H1 (cell line): ENCODE measurements at regions not wholly inside any gene's neighbourhood (a gene's known extent, or its start where the extent isn't known, plus 50 kb on each side); places are given as distances from the start of the nearest gene placed in this dataset.

Source experiments
- CTCF ChIA-PET: fragments of 300-600 bp; sonication (Branson Sonifier 250); formaldehyde crosslinking; loops from one replicate; lab custom pipeline; 2021; ENCODE audit not compliant: partially characterized antibody; lab: Charles Lee
- POLR2A ChIA-PET: fragments of 300-600 bp; sonication (Branson Sonifier 250); formaldehyde crosslinking; loops from one replicate; lab custom pipeline; 2021; ENCODE audit warnings: inconsistent platforms; ENCODE audit not compliant: partially characterized antibody; lab: Charles Lee
- DNase-seq, 2 experiments: peaks; one replicate each; pipeline versions ENCODE4 v3.0.0 to v3.0.0-alpha.2; 2010 to 2022; ENCODE audit warnings: low spot score in 2 of 2, low read depth in 1 of 2, mixed read lengths in 1 of 2
- FAIRE-seq: peaks from 2 replicates; lab custom pipeline; 2011; peaks lifted over from hg19 to GRCh38; lab: Jason Lieb, UNC
- H2AFZ ChIP-seq: 2 replicates; pipeline ENCODE4 v1.8.1; 2012; ENCODE audit warnings: low read length, inconsistent platforms
- H2AK5ac ChIP-seq: 2 replicates; pipeline ENCODE4 v1.6.1; 2013; ENCODE audit warnings: low read depth, low read length
- H2BK120ac ChIP-seq: replicated peaks from 2 replicates; pipeline ENCODE3; 2013; ENCODE audit warnings: low read depth, low read length, inconsistent platforms
- H2BK12ac ChIP-seq: 2 replicates; pipeline ENCODE4 v1.6.1; 2013; ENCODE audit warnings: low read depth, low read length
- H2BK15ac ChIP-seq: 2 replicates; pipeline ENCODE4 v1.6.1; 2013; ENCODE audit warnings: low read length
- H2BK20ac ChIP-seq: 2 replicates; pipeline ENCODE4 v1.6.1; 2013; ENCODE audit warnings: low read length
- H2BK5ac ChIP-seq: 2 replicates; pipeline ENCODE4 v1.6.1; 2013; ENCODE audit warnings: low read depth, low read length
- H3K14ac ChIP-seq: 2 replicates; pipeline ENCODE4 v1.6.1; 2013; ENCODE audit warnings: inconsistent platforms; ENCODE audit not compliant: insufficient read length
- H3K18ac ChIP-seq: 2 replicates; pipeline ENCODE4 v1.6.1; 2013; ENCODE audit warnings: low read length; ENCODE audit errors: extremely low read depth
- H3K23ac ChIP-seq: 2 replicates; pipeline ENCODE4 v1.6.1; 2013; ENCODE audit warnings: inconsistent platforms; ENCODE audit not compliant: insufficient read length
- H3K23me2 ChIP-seq: 2 replicates; pipeline ENCODE4 v1.6.1; 2013; ENCODE audit warnings: low read depth, low read length
- H3K27ac ChIP-seq: 2 replicates; pipeline ENCODE4 v1.6.1; 2011; ENCODE audit warnings: low read depth, low read length, inconsistent platforms
- H3K27me3 ChIP-seq, 4 experiments: replicated peaks in 1 of 4; 1 replicate in 1 of 4; 2 replicates in 3 of 4; pipeline versions ENCODE4 v1.6.1 to v1.8.1; 2011 to 2013; ENCODE audit warnings: low read length in 3 of 4, mild to moderate bottlenecking in 3 of 4, inconsistent platforms in 2 of 4, mixed read lengths in 2 of 4, moderate library complexity in 1 of 4; ENCODE audit not compliant: control insufficient read depth in 3 of 4, insufficient read depth in 3 of 4; ENCODE audit errors: extremely low read depth in 1 of 4
- H3K36me3 ChIP-seq, 4 experiments: 2 replicates each; pipeline versions ENCODE4 v1.6.1 to v1.8.1; 2011 to 2013; ENCODE audit warnings: mild to moderate bottlenecking in 4 of 4, low read length in 3 of 4, moderate library complexity in 2 of 4, control low read depth in 1 of 4, inconsistent platforms in 1 of 4; ENCODE audit not compliant: insufficient read depth in 4 of 4, control insufficient read depth in 2 of 4
- H3K4ac ChIP-seq: replicated peaks from 2 replicates; pipeline ENCODE3; 2013; ENCODE audit warnings: low read length, low read depth, mixed read lengths, inconsistent platforms; ENCODE audit not compliant: insufficient read length
- H3K4me1 ChIP-seq, 4 experiments: replicated peaks in 1 of 4; 1 replicate in 1 of 4; 2 replicates in 3 of 4; pipeline versions ENCODE4 v1.6.1 to v1.8.1; 2011 to 2013; ENCODE audit warnings: low read length in 3 of 4, inconsistent platforms in 2 of 4, mixed read lengths in 1 of 4; ENCODE audit not compliant: insufficient read depth in 4 of 4, control insufficient read depth in 3 of 4
- H3K4me2 ChIP-seq, 2 experiments: 2 replicates each; pipeline versions ENCODE4 v1.6.1 to v1.8.1; 2011 to 2013; ENCODE audit warnings: low read depth in 2 of 2, low read length in 2 of 2, control low read depth in 1 of 2, inconsistent platforms in 1 of 2, mild to moderate bottlenecking in 1 of 2; ENCODE audit not compliant: insufficient read depth in 1 of 2
- H3K4me3 ChIP-seq, 4 experiments: fragments of 200-600, 300-600 bp in 1 of 4; sonication (generic), shearing (Covaris generic), sonication (Bioruptor Twin) in 1 of 4; 2 replicates each; pipeline versions ENCODE4 v1.5.1 to v1.8.1; 2011 to 2016; ENCODE audit warnings: low read length in 4 of 4, low read depth in 3 of 4, control low read depth in 2 of 4, inconsistent platforms in 2 of 4, mild to moderate bottlenecking in 2 of 4, mixed read lengths in 1 of 4, moderate library complexity in 1 of 4; ENCODE audit not compliant: insufficient read depth in 2 of 4; ENCODE audit errors: extremely low read depth in 1 of 4
- H3K56ac ChIP-seq: replicated peaks from 2 replicates; pipeline ENCODE3; 2013; ENCODE audit warnings: low read depth, mild to moderate bottlenecking, mixed read lengths, low read length, inconsistent platforms; ENCODE audit not compliant: insufficient read length
- H3K79me1 ChIP-seq: 2 replicates; pipeline ENCODE4 v1.6.1; 2013; ENCODE audit warnings: low read depth, low read length, control low read depth
- H3K79me2 ChIP-seq, 2 experiments: 2 replicates each; pipeline versions ENCODE4 v1.6.1 to v1.8.1; 2012 to 2013; ENCODE audit warnings: low read length in 2 of 2, mild to moderate bottlenecking in 2 of 2, inconsistent platforms in 1 of 2; ENCODE audit not compliant: insufficient read depth in 2 of 2, control insufficient read depth in 1 of 2
- H3K9ac ChIP-seq, 4 experiments: replicated peaks in 1 of 4; 1 replicate in 1 of 4; 2 replicates in 3 of 4; pipeline versions ENCODE4 v1.6.1 to v1.8.1; 2011 to 2013; ENCODE audit warnings: low read depth in 3 of 4, low read length in 3 of 4, control low read depth in 2 of 4, mild to moderate bottlenecking in 2 of 4, moderate library complexity in 2 of 4, inconsistent platforms in 1 of 4; ENCODE audit errors: extremely low read depth in 1 of 4
- H3K9me3 ChIP-seq, 2 experiments: 2 replicates each; pipeline versions ENCODE4 v1.6.1 to v1.8.1; 2012 to 2013; ENCODE audit warnings: mild to moderate bottlenecking in 2 of 2, moderate library complexity in 2 of 2, control low read depth in 1 of 2, inconsistent platforms in 1 of 2, low read depth in 1 of 2, low read length in 1 of 2, mixed read lengths in 1 of 2; ENCODE audit not compliant: insufficient read depth in 2 of 2
- H4K20me1 ChIP-seq, 2 experiments: replicated peaks in 1 of 2; 2 replicates each; pipeline versions ENCODE3 to v1.8.1; 2011 to 2013; ENCODE audit warnings: inconsistent platforms in 2 of 2, low read length in 2 of 2, mild to moderate bottlenecking in 1 of 2; ENCODE audit not compliant: insufficient read depth in 2 of 2, control insufficient read depth in 1 of 2
- H4K5ac ChIP-seq: 2 replicates; pipeline ENCODE4 v1.6.1; 2013; ENCODE audit warnings: low read length, low read depth, mixed read lengths, inconsistent platforms; ENCODE audit not compliant: insufficient read length
- H4K8ac ChIP-seq: 2 replicates; pipeline ENCODE4 v1.8.0; 2013; ENCODE audit warnings: mild to moderate bottlenecking, moderate library complexity, low read length, inconsistent platforms; ENCODE audit not compliant: insufficient read depth; ENCODE audit errors: extremely low read depth
- H4K91ac ChIP-seq: replicated peaks from 2 replicates; pipeline ENCODE3; 2013; ENCODE audit warnings: low read length, mixed read lengths, inconsistent platforms; ENCODE audit not compliant: insufficient read length
- ASH2L ChIP-seq: fragments of 200-600, 300-600 bp; sonication (generic); IDR thresholded peaks from one replicate; pipeline ENCODE4 v1.7.1; 2017; ENCODE audit warnings: low read length
- BRCA1 ChIP-seq: IDR thresholded peaks from 2 replicates; pipeline ENCODE4 v1.6.1; 2012; ENCODE audit warnings: low read depth, low read length, improper control_type of control experiment
- CEBPB ChIP-seq: IDR thresholded peaks from 2 replicates; pipeline ENCODE4 v1.6.1; 2012; ENCODE audit warnings: low read depth, low read length
- CHD1 ChIP-seq: IDR thresholded peaks from 2 replicates; pipeline ENCODE4 v1.6.1; 2012; ENCODE audit warnings: low read depth, low read length, improper control_type of control experiment
- CHD2 ChIP-seq: IDR thresholded peaks from 2 replicates; pipeline ENCODE4 v1.6.1; 2012; ENCODE audit warnings: low read length, improper control_type of control experiment
- E2F6 ChIP-seq: IDR thresholded peaks from 2 replicates; pipeline ENCODE4 v1.6.1; 2012; ENCODE audit warnings: inconsistent platforms
- EP300 ChIP-seq, 2 experiments: IDR thresholded peaks; 1 replicate in 1 of 2; 2 replicates in 1 of 2; pipeline ENCODE4 v1.6.1; 2011 to 2012; ENCODE audit warnings: low read depth in 2 of 2, low read length in 2 of 2, mild to moderate bottlenecking in 2 of 2, borderline replicate concordance in 1 of 2, inconsistent platforms in 1 of 2, moderate library complexity in 1 of 2
- GTF2F1 ChIP-seq: IDR thresholded peaks from 2 replicates; pipeline ENCODE4 v1.6.1; 2012; ENCODE audit warnings: low read depth, low read length, improper control_type of control experiment, borderline replicate concordance
- KDM5A ChIP-seq: fragments of 200-600 bp; IDR thresholded peaks from 2 replicates; pipeline ENCODE4 v1.7.1; 2012; ENCODE audit warnings: mild to moderate bottlenecking, low read length, inconsistent platforms, mixed read lengths
- NRF1 ChIP-seq: IDR thresholded peaks from 2 replicates; pipeline ENCODE4 v1.6.1; 2011; ENCODE audit warnings: mild to moderate bottlenecking, low read depth, low read length, improper control_type of control experiment
- POLR2A ChIP-seq, 2 experiments: IDR thresholded peaks; 1 replicate in 1 of 2; 2 replicates in 1 of 2; pipeline ENCODE4 v1.6.1; 2011; ENCODE audit warnings: low read depth in 2 of 2, low read length in 2 of 2, mild to moderate bottlenecking in 2 of 2; ENCODE audit errors: control extremely low read depth in 1 of 2
- RXRA ChIP-seq: IDR thresholded peaks from 2 replicates; pipeline ENCODE4 v1.6.1; 2011; ENCODE audit warnings: low read depth, mild to moderate bottlenecking, low read length, moderate library complexity; ENCODE audit not compliant: insufficient read depth
- SAP30 ChIP-seq: fragments of 300-600 bp; sonication (generic); IDR thresholded peaks from 2 replicates; pipeline ENCODE4 v1.7.1; 2012; ENCODE audit warnings: low read length, moderate library complexity, mild to moderate bottlenecking, inconsistent platforms; ENCODE audit not compliant: insufficient read depth, insufficient replicate concordance
- TAF7 ChIP-seq: optimal IDR thresholded peaks from 2 replicates; pipeline ENCODE3; 2011; ENCODE audit warnings: low read depth, mild to moderate bottlenecking, inconsistent platforms, low read length, moderate library complexity, borderline replicate concordance
- TBP ChIP-seq: IDR thresholded peaks from 2 replicates; pipeline ENCODE4 v1.6.1; 2011; ENCODE audit warnings: low read depth, low read length, improper control_type of control experiment
- WGBS, 2 experiments: shearing (Covaris generic) in 1 of 2; methylation state at CpG; one replicate each; pipeline versions ENCODE4 v1.1.6 to v1.1.7; 2013 to 2015; ENCODE audit warnings: low lambda C conversion rate in 2 of 2, mixed read lengths in 2 of 2, inconsistent platforms in 1 of 2, low coverage in 1 of 2, missing lambda C conversion rate in 1 of 2; ENCODE audit not compliant: insufficient replicate concordance in 2 of 2, insufficient coverage in 1 of 2, insufficient read length in 1 of 2; ENCODE audit errors: extremely low coverage in 1 of 2, missing lambda C conversion rate in 1 of 2; 5-methylcytosine and 5-hydroxymethylcytosine counted together
- TF ChIP-seq, protein P1 (sequence below): IDR thresholded peaks from 2 replicates; pipeline ENCODE4 v1.6.1; 2012; ENCODE audit warnings: inconsistent platforms

DNA sequence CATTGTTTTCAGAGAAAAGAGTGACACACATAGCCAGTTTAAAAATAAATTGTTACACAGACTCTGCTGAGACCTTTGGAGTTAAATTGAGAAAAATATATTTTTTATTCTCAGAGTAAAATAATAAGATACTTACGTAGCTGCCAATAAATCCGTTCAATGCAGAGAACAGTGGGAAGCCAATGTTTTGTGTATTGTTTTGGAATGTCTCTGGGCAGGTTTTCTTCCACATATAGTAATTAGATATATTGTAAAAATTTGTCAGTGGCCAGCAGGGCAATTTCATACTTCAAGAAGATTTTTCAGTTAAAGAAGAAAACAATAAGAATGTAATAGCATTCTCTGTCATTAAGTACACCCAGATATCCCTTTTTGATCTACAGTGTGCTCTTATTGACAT lies 999.5 kb upstream of the INTU start:
- Histone ChIP-seq H4K8ac (no peak overlapping the region), H2BK120ac (no peak overlapping the region), H3K4me3 (no peak overlapping the region), H2BK20ac (no peak overlapping the region), H3K56ac (no peak overlapping the region), H2AK5ac (no peak overlapping the region), H3K4me1 (no peaks in the 10 kb centered on the region), H2BK5ac (no peak overlapping the region), H2BK15ac (no peak overlapping the region), H3K79me2 (no peaks in the 10 kb centered on the region), H3K14ac (no peak overlapping the region), H3K18ac (no peak overlapping the region), H3K36me3 (no peaks in the 10 kb centered on the region), H3K9me3 (no peaks in the 10 kb centered on the region), H3K27me3 (no peaks in the 10 kb centered on the region), H4K20me1 (no peaks in the 10 kb centered on the region), H4K91ac (no peak overlapping the region), H3K23ac (no peak overlapping the region), H3K4me2 (no peak overlapping the region), H2AFZ (no peak overlapping the region), H3K4ac (no peak overlapping the region), H3K79me1 (no peaks in the 10 kb centered on the region), H3K9ac (no peak overlapping the region), H4K5ac (no peak overlapping the region), H2BK12ac (no peak overlapping the region), H3K23me2 (no peaks in the 10 kb centered on the region; the same call in 1 of the 2 replicates), H3K27ac (no peak overlapping the region)
- FAIRE-seq, result no peak
- TF ChIP-seq BRCA1 (no peak), ASH2L (no peak), TBP (no peak), NRF1 (no peak), POLR2A (IDR thresholded peaks at IDR 0.05; ENCODE audit: control extremely low read depth in 1 of 2, low read depth in 2 of 2, low read length in 2 of 2) (no peak), E2F6 (no peak), EP300 (IDR thresholded peaks at IDR 0.05; ENCODE audit: borderline replicate concordance in 1 of 2, low read depth in 2 of 2, low read length in 2 of 2) (no peak), CHD2 (no peak), CHD1 (no peak), TAF7 (no peak), KDM5A (no peak), GTF2F1 (no peak), RXRA (no peak), CEBPB (no peak), SAP30 (no peak)
- TF ChIP-seq, protein P1, sequence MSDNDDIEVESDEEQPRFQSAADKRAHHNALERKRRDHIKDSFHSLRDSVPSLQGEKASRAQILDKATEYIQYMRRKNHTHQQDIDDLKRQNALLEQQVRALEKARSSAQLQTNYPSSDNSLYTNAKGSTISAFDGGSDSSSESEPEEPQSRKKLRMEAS, result no peak
- ChIA-PET POLR2A (no interaction called here), CTCF (no interaction called here)
- WGBS, 2 experiments, result 86% methylated on average over 2 of the region's 2 CpGs; no CpG with 5 or more reads in 1 of the 2 experiments
- no peak for DNase-seq
